WTC11 (cell line): ENCODE measurements at regions not wholly inside any gene's neighbourhood (a gene's known extent, or its start where the extent isn't known, plus 50 kb on each side); places are given as distances from the start of the nearest gene placed in this dataset.

Experiments
- ATAC-seq: fragments of 200-7000 bp; cut with Tn5 transposase; 2 replicates; pipeline ENCODE4 v1.10.0; 2021; ENCODE audit warnings: mild to moderate bottlenecking, moderate library complexity
- CTCF ChIA-PET: fragments of 300-600 bp; sonication (Branson Sonifier 250); formaldehyde crosslinking; loops from one replicate; lab custom pipeline; 2021; ENCODE audit warnings: antibody characterized with exemption; lab: Charles Lee
- POLR2A ChIA-PET: fragments of 350-600 bp; sonication (Branson Sonifier 250); formaldehyde crosslinking; loops from one replicate; lab custom pipeline; 2021; ENCODE audit warnings: antibody characterized with exemption; lab: Charles Lee
- DNase-seq: peaks from one replicate; pipeline ENCODE4 v3.0.0; 2021; ENCODE audit warnings: low spot score
- H3K27ac Mint-ChIP-seq: 2 replicates; pipeline ENCODE4 v1.8.0; 2021; ENCODE audit warnings: mixed read lengths
- H3K27me3 Mint-ChIP-seq: 2 replicates; pipeline ENCODE4 v1.8.0; 2021; ENCODE audit warnings: low read depth, mild to moderate bottlenecking, moderate library complexity, mixed read lengths
- H3K36me3 Mint-ChIP-seq: 2 replicates; pipeline ENCODE4 v1.8.0; 2021; ENCODE audit warnings: mixed read lengths
- H3K4me1 Mint-ChIP-seq: 2 replicates; pipeline ENCODE4 v1.8.0; 2022; ENCODE audit warnings: mixed read lengths
- H3K4me3 Mint-ChIP-seq: 2 replicates; pipeline ENCODE4 v1.8.0; 2021; ENCODE audit warnings: mild to moderate bottlenecking, moderate library complexity, mixed read lengths
- H3K9me3 Mint-ChIP-seq: 2 replicates; pipeline ENCODE4 v1.8.0; 2021; ENCODE audit warnings: mixed read lengths
- ATF1 ChIP-seq: sonication (generic); formaldehyde crosslinking; IDR thresholded peaks from 2 replicates; pipeline ENCODE4 v1.8.1; 2023; ENCODE audit warnings: mild to moderate bottlenecking, moderate library complexity, missing genetic modification reagents
- ATF3 ChIP-seq: sonication (generic); formaldehyde crosslinking; conservative IDR thresholded peaks from 2 replicates; pipeline ENCODE4 v1.8.1; 2022; ENCODE audit warnings: mild to moderate bottlenecking, missing genetic modification reagents
- CBFB ChIP-seq: sonication (generic); formaldehyde crosslinking; IDR thresholded peaks from 2 replicates; pipeline ENCODE4 v1.8.1; 2022; ENCODE audit warnings: mild to moderate bottlenecking, low read depth, missing genetic modification reagents
- CREB1 ChIP-seq: sonication (generic); formaldehyde crosslinking; IDR thresholded peaks from 2 replicates; pipeline ENCODE4 v1.8.0; 2023; ENCODE audit warnings: mild to moderate bottlenecking, missing genetic modification reagents
- CREM ChIP-seq: sonication (generic); formaldehyde crosslinking; IDR thresholded peaks from 2 replicates; pipeline ENCODE4 v1.8.1; 2022; ENCODE audit warnings: mild to moderate bottlenecking, missing genetic modification reagents, moderate library complexity
- JAZF1 ChIP-seq: fragments of 250-450 bp; sonication (Bioruptor Pico); IDR thresholded peaks from 2 replicates; pipeline ENCODE4 v1.9.0; 2021; ENCODE audit warnings: moderate library complexity, mild to moderate bottlenecking, inconsistent platforms
- MLX ChIP-seq: sonication (generic); formaldehyde crosslinking; IDR thresholded peaks from 2 replicates; pipeline ENCODE4 v1.8.1; 2023; ENCODE audit warnings: mild to moderate bottlenecking, missing genetic modification reagents, moderate library complexity
- NFATC4 ChIP-seq: fragments of 250-450 bp; sonication (Bioruptor Pico); IDR thresholded peaks from 2 replicates; pipeline ENCODE4 v1.9.0; 2021; ENCODE audit warnings: mild to moderate bottlenecking
- NR3C1 ChIP-seq: sonication (generic); formaldehyde crosslinking; conservative IDR thresholded peaks from 2 replicates; pipeline ENCODE4 v1.8.1; 2023; ENCODE audit warnings: low read depth, mild to moderate bottlenecking, missing genetic modification reagents
- SOX15 ChIP-seq: fragments of 250-450 bp; sonication (Bioruptor Pico); IDR thresholded peaks from 2 replicates; pipeline ENCODE4 v1.9.0; 2021; ENCODE audit warnings: mild to moderate bottlenecking
- SP1 ChIP-seq: sonication (generic); formaldehyde crosslinking; conservative IDR thresholded peaks from 2 replicates; pipeline ENCODE4 v1.8.1; 2022; ENCODE audit warnings: missing genetic modification reagents
- TCF7 ChIP-seq: sonication (generic); formaldehyde crosslinking; IDR thresholded peaks from 2 replicates; pipeline ENCODE4 v1.8.0; 2022; ENCODE audit warnings: mild to moderate bottlenecking, low read depth, missing genetic modification reagents, moderate library complexity
- ZNF138 ChIP-seq: sonication (generic); formaldehyde crosslinking; conservative IDR thresholded peaks from 2 replicates; pipeline ENCODE4 v1.8.1; 2022; ENCODE audit warnings: mild to moderate bottlenecking, moderate library complexity, missing genetic modification reagents
- ZNF232 ChIP-seq: sonication (generic); formaldehyde crosslinking; IDR thresholded peaks from 2 replicates; pipeline ENCODE4 v1.8.0; 2022; ENCODE audit warnings: mild to moderate bottlenecking, missing genetic modification reagents
- ZSCAN18 ChIP-seq: fragments of 250-450 bp; sonication (Bioruptor Pico); IDR thresholded peaks from 2 replicates; pipeline ENCODE4 v2.1.2; 2022; ENCODE audit warnings: mild to moderate bottlenecking, moderate library complexity
- TF ChIP-seq, protein P1 (sequence below): sonication (generic); formaldehyde crosslinking; IDR thresholded peaks from 2 replicates; pipeline ENCODE4 v1.8.0; 2022; ENCODE audit warnings: mild to moderate bottlenecking, missing genetic modification reagents
- TF ChIP-seq, protein P2 (sequence below): sonication (generic); formaldehyde crosslinking; IDR thresholded peaks from 2 replicates; pipeline ENCODE4 v1.8.0; 2023; ENCODE audit warnings: mild to moderate bottlenecking, missing genetic modification reagents
- TF ChIP-seq, protein P3 (sequence below): sonication (generic); formaldehyde crosslinking; IDR thresholded peaks from 2 replicates; pipeline ENCODE4 v1.8.1; 2022; ENCODE audit warnings: mild to moderate bottlenecking, moderate library complexity, missing genetic modification reagents
- TF ChIP-seq, protein P4 (sequence below): sonication (generic); formaldehyde crosslinking; IDR thresholded peaks from 2 replicates; pipeline ENCODE4 v1.8.0; 2023; ENCODE audit warnings: missing genetic modification reagents, mild to moderate bottlenecking, borderline replicate concordance
- TF ChIP-seq, protein P5 (sequence below): sonication (generic); formaldehyde crosslinking; IDR thresholded peaks from 2 replicates; pipeline ENCODE4 v1.8.0; 2022; ENCODE audit warnings: mild to moderate bottlenecking, missing genetic modification reagents

- ATAC-seq (peak; percentile 96), DNase-seq (peak; percentile 47)
- CTCF ChIA-PET, result interaction anchor here (0.7 to 1.4 kb wide), 2 partner anchors 50 to 74 kb away, joined by 3 to 7 read pairs; no protein-coding TSS in a partner anchor
- Mint-ChIP-seq H3K4me3 (no peak overlapping the region), H3K27me3 (peaks cover 46% of the 10 kb centered on the region), H3K27ac (no peak overlapping the region), H3K4me1 (peaks cover 29% of the 10 kb centered on the region), H3K36me3 (no peaks in the 10 kb centered on the region), H3K9me3 (peaks cover 4% of the 10 kb centered on the region; the same call in 1 of the 2 replicates)
- POLR2A ChIA-PET, result interaction anchor here (0.5 to 0.6 kb wide), 2 partner anchors 45 to 427 kb away, joined by 3 to 4 read pairs; no protein-coding TSS in a partner anchor
- TF ChIP-seq, protein P1, sequence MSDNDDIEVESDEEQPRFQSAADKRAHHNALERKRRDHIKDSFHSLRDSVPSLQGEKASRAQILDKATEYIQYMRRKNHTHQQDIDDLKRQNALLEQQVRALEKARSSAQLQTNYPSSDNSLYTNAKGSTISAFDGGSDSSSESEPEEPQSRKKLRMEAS (CRISPR knock-in tag), result no peak
- TF ChIP-seq ATF1 (CRISPR knock-in tag), result no peak
- TF ChIP-seq, protein P2, sequence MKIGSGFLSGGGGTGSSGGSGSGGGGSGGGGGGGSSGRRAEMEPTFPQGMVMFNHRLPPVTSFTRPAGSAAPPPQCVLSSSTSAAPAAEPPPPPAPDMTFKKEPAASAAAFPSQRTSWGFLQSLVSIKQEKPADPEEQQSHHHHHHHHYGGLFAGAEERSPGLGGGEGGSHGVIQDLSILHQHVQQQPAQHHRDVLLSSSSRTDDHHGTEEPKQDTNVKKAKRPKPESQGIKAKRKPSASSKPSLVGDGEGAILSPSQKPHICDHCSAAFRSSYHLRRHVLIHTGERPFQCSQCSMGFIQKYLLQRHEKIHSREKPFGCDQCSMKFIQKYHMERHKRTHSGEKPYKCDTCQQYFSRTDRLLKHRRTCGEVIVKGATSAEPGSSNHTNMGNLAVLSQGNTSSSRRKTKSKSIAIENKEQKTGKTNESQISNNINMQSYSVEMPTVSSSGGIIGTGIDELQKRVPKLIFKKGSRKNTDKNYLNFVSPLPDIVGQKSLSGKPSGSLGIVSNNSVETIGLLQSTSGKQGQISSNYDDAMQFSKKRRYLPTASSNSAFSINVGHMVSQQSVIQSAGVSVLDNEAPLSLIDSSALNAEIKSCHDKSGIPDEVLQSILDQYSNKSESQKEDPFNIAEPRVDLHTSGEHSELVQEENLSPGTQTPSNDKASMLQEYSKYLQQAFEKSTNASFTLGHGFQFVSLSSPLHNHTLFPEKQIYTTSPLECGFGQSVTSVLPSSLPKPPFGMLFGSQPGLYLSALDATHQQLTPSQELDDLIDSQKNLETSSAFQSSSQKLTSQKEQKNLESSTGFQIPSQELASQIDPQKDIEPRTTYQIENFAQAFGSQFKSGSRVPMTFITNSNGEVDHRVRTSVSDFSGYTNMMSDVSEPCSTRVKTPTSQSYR, result no peak
- no peak for TF ChIP-seq ZSCAN18 (CRISPR knock-in tag)
- no peak for TF ChIP-seq JAZF1 (CRISPR knock-in tag)
- no peak for TF ChIP-seq NR3C1 (CRISPR knock-in tag)
- no peak for TF ChIP-seq TCF7 (CRISPR knock-in tag)
- TF ChIP-seq CREB1 (CRISPR knock-in tag), result no peak
- no peak for TF ChIP-seq NFATC4
- TF ChIP-seq CREM (CRISPR knock-in tag), result no peak
- TF ChIP-seq CBFB (CRISPR knock-in tag), result no peak
- no peak for TF ChIP-seq SP1 (CRISPR knock-in tag)
- no peak for TF ChIP-seq ZNF138 (CRISPR knock-in tag)
- no peak for TF ChIP-seq SOX15 (CRISPR knock-in tag)
- TF ChIP-seq, protein P3, sequence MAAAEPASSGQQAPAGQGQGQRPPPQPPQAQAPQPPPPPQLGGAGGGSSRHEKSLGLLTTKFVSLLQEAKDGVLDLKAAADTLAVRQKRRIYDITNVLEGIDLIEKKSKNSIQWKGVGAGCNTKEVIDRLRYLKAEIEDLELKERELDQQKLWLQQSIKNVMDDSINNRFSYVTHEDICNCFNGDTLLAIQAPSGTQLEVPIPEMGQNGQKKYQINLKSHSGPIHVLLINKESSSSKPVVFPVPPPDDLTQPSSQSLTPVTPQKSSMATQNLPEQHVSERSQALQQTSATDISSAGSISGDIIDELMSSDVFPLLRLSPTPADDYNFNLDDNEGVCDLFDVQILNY (CRISPR knock-in tag), result no peak
- TF ChIP-seq ZNF232 (CRISPR knock-in tag), result no peak
- TF ChIP-seq, protein P4, sequence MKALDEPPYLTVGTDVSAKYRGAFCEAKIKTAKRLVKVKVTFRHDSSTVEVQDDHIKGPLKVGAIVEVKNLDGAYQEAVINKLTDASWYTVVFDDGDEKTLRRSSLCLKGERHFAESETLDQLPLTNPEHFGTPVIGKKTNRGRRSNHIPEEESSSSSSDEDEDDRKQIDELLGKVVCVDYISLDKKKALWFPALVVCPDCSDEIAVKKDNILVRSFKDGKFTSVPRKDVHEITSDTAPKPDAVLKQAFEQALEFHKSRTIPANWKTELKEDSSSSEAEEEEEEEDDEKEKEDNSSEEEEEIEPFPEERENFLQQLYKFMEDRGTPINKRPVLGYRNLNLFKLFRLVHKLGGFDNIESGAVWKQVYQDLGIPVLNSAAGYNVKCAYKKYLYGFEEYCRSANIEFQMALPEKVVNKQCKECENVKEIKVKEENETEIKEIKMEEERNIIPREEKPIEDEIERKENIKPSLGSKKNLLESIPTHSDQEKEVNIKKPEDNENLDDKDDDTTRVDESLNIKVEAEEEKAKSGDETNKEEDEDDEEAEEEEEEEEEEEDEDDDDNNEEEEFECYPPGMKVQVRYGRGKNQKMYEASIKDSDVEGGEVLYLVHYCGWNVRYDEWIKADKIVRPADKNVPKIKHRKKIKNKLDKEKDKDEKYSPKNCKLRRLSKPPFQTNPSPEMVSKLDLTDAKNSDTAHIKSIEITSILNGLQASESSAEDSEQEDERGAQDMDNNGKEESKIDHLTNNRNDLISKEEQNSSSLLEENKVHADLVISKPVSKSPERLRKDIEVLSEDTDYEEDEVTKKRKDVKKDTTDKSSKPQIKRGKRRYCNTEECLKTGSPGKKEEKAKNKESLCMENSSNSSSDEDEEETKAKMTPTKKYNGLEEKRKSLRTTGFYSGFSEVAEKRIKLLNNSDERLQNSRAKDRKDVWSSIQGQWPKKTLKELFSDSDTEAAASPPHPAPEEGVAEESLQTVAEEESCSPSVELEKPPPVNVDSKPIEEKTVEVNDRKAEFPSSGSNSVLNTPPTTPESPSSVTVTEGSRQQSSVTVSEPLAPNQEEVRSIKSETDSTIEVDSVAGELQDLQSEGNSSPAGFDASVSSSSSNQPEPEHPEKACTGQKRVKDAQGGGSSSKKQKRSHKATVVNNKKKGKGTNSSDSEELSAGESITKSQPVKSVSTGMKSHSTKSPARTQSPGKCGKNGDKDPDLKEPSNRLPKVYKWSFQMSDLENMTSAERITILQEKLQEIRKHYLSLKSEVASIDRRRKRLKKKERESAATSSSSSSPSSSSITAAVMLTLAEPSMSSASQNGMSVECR (CRISPR knock-in tag), result no peak
- TF ChIP-seq MLX (CRISPR knock-in tag), result no peak
- TF ChIP-seq ATF3 (CRISPR knock-in tag), result no peak
- TF ChIP-seq, protein P5, sequence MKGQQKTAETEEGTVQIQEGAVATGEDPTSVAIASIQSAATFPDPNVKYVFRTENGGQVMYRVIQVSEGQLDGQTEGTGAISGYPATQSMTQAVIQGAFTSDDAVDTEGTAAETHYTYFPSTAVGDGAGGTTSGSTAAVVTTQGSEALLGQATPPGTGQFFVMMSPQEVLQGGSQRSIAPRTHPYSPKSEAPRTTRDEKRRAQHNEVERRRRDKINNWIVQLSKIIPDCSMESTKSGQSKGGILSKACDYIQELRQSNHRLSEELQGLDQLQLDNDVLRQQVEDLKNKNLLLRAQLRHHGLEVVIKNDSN (CRISPR knock-in tag), result no peak
Observed at GRCh38 chr2:58479535-58480140, 238.5 kb upstream of the FANCL start.
